H1 (cell line): ENCODE measurements at regions not wholly inside any gene's neighbourhood (a gene's known extent, or its start where the extent isn't known, plus 50 kb on each side); places are given as distances from the start of the nearest gene placed in this dataset.

Source experiments
- CTCF ChIA-PET: fragments of 300-600 bp; sonication (Branson Sonifier 250); formaldehyde crosslinking; loops from one replicate; lab custom pipeline; 2021; ENCODE audit not compliant: partially characterized antibody; lab: Charles Lee
- POLR2A ChIA-PET: fragments of 300-600 bp; sonication (Branson Sonifier 250); formaldehyde crosslinking; loops from one replicate; lab custom pipeline; 2021; ENCODE audit warnings: inconsistent platforms; ENCODE audit not compliant: partially characterized antibody; lab: Charles Lee
- DNase-seq, 2 experiments: peaks; one replicate each; pipeline versions ENCODE4 v3.0.0 to v3.0.0-alpha.2; 2010 to 2022; ENCODE audit warnings: low spot score in 2 of 2, low read depth in 1 of 2, mixed read lengths in 1 of 2
- FAIRE-seq: peaks from 2 replicates; lab custom pipeline; 2011; peaks lifted over from hg19 to GRCh38; lab: Jason Lieb, UNC
- H2AFZ ChIP-seq: 2 replicates; pipeline ENCODE4 v1.8.1; 2012; ENCODE audit warnings: low read length, inconsistent platforms
- H2AK5ac ChIP-seq: 2 replicates; pipeline ENCODE4 v1.6.1; 2013; ENCODE audit warnings: low read depth, low read length
- H2BK120ac ChIP-seq: replicated peaks from 2 replicates; pipeline ENCODE3; 2013; ENCODE audit warnings: low read depth, low read length, inconsistent platforms
- H2BK12ac ChIP-seq: 2 replicates; pipeline ENCODE4 v1.6.1; 2013; ENCODE audit warnings: low read depth, low read length
- H2BK15ac ChIP-seq: 2 replicates; pipeline ENCODE4 v1.6.1; 2013; ENCODE audit warnings: low read length
- H2BK20ac ChIP-seq: 2 replicates; pipeline ENCODE4 v1.6.1; 2013; ENCODE audit warnings: low read length
- H2BK5ac ChIP-seq: 2 replicates; pipeline ENCODE4 v1.6.1; 2013; ENCODE audit warnings: low read depth, low read length
- H3K14ac ChIP-seq: 2 replicates; pipeline ENCODE4 v1.6.1; 2013; ENCODE audit warnings: inconsistent platforms; ENCODE audit not compliant: insufficient read length
- H3K18ac ChIP-seq: 2 replicates; pipeline ENCODE4 v1.6.1; 2013; ENCODE audit warnings: low read length; ENCODE audit errors: extremely low read depth
- H3K23ac ChIP-seq: 2 replicates; pipeline ENCODE4 v1.6.1; 2013; ENCODE audit warnings: inconsistent platforms; ENCODE audit not compliant: insufficient read length
- H3K23me2 ChIP-seq: 2 replicates; pipeline ENCODE4 v1.6.1; 2013; ENCODE audit warnings: low read depth, low read length
- H3K27ac ChIP-seq: 2 replicates; pipeline ENCODE4 v1.6.1; 2011; ENCODE audit warnings: low read depth, low read length, inconsistent platforms
- H3K27me3 ChIP-seq, 4 experiments: replicated peaks in 1 of 4; 1 replicate in 1 of 4; 2 replicates in 3 of 4; pipeline versions ENCODE4 v1.6.1 to v1.8.1; 2011 to 2013; ENCODE audit warnings: low read length in 3 of 4, mild to moderate bottlenecking in 3 of 4, inconsistent platforms in 2 of 4, mixed read lengths in 2 of 4, moderate library complexity in 1 of 4; ENCODE audit not compliant: control insufficient read depth in 3 of 4, insufficient read depth in 3 of 4; ENCODE audit errors: extremely low read depth in 1 of 4
- H3K36me3 ChIP-seq, 4 experiments: 2 replicates each; pipeline versions ENCODE4 v1.6.1 to v1.8.1; 2011 to 2013; ENCODE audit warnings: mild to moderate bottlenecking in 4 of 4, low read length in 3 of 4, moderate library complexity in 2 of 4, control low read depth in 1 of 4, inconsistent platforms in 1 of 4; ENCODE audit not compliant: insufficient read depth in 4 of 4, control insufficient read depth in 2 of 4
- H3K4ac ChIP-seq: replicated peaks from 2 replicates; pipeline ENCODE3; 2013; ENCODE audit warnings: low read length, low read depth, mixed read lengths, inconsistent platforms; ENCODE audit not compliant: insufficient read length
- H3K4me1 ChIP-seq, 4 experiments: replicated peaks in 1 of 4; 1 replicate in 1 of 4; 2 replicates in 3 of 4; pipeline versions ENCODE4 v1.6.1 to v1.8.1; 2011 to 2013; ENCODE audit warnings: low read length in 3 of 4, inconsistent platforms in 2 of 4, mixed read lengths in 1 of 4; ENCODE audit not compliant: insufficient read depth in 4 of 4, control insufficient read depth in 3 of 4
- H3K4me2 ChIP-seq, 2 experiments: 2 replicates each; pipeline versions ENCODE4 v1.6.1 to v1.8.1; 2011 to 2013; ENCODE audit warnings: low read depth in 2 of 2, low read length in 2 of 2, control low read depth in 1 of 2, inconsistent platforms in 1 of 2, mild to moderate bottlenecking in 1 of 2; ENCODE audit not compliant: insufficient read depth in 1 of 2
- H3K4me3 ChIP-seq, 4 experiments: fragments of 200-600, 300-600 bp in 1 of 4; sonication (generic), shearing (Covaris generic), sonication (Bioruptor Twin) in 1 of 4; 2 replicates each; pipeline versions ENCODE4 v1.5.1 to v1.8.1; 2011 to 2016; ENCODE audit warnings: low read length in 4 of 4, low read depth in 3 of 4, control low read depth in 2 of 4, inconsistent platforms in 2 of 4, mild to moderate bottlenecking in 2 of 4, mixed read lengths in 1 of 4, moderate library complexity in 1 of 4; ENCODE audit not compliant: insufficient read depth in 2 of 4; ENCODE audit errors: extremely low read depth in 1 of 4
- H3K56ac ChIP-seq: replicated peaks from 2 replicates; pipeline ENCODE3; 2013; ENCODE audit warnings: low read depth, mild to moderate bottlenecking, mixed read lengths, low read length, inconsistent platforms; ENCODE audit not compliant: insufficient read length
- H3K79me1 ChIP-seq: 2 replicates; pipeline ENCODE4 v1.6.1; 2013; ENCODE audit warnings: low read depth, low read length, control low read depth
- H3K79me2 ChIP-seq, 2 experiments: 2 replicates each; pipeline versions ENCODE4 v1.6.1 to v1.8.1; 2012 to 2013; ENCODE audit warnings: low read length in 2 of 2, mild to moderate bottlenecking in 2 of 2, inconsistent platforms in 1 of 2; ENCODE audit not compliant: insufficient read depth in 2 of 2, control insufficient read depth in 1 of 2
- H3K9ac ChIP-seq, 4 experiments: replicated peaks in 1 of 4; 1 replicate in 1 of 4; 2 replicates in 3 of 4; pipeline versions ENCODE4 v1.6.1 to v1.8.1; 2011 to 2013; ENCODE audit warnings: low read depth in 3 of 4, low read length in 3 of 4, control low read depth in 2 of 4, mild to moderate bottlenecking in 2 of 4, moderate library complexity in 2 of 4, inconsistent platforms in 1 of 4; ENCODE audit errors: extremely low read depth in 1 of 4
- H3K9me3 ChIP-seq, 2 experiments: 2 replicates each; pipeline versions ENCODE4 v1.6.1 to v1.8.1; 2012 to 2013; ENCODE audit warnings: mild to moderate bottlenecking in 2 of 2, moderate library complexity in 2 of 2, control low read depth in 1 of 2, inconsistent platforms in 1 of 2, low read depth in 1 of 2, low read length in 1 of 2, mixed read lengths in 1 of 2; ENCODE audit not compliant: insufficient read depth in 2 of 2
- H4K20me1 ChIP-seq, 2 experiments: replicated peaks in 1 of 2; 2 replicates each; pipeline versions ENCODE3 to v1.8.1; 2011 to 2013; ENCODE audit warnings: inconsistent platforms in 2 of 2, low read length in 2 of 2, mild to moderate bottlenecking in 1 of 2; ENCODE audit not compliant: insufficient read depth in 2 of 2, control insufficient read depth in 1 of 2
- H4K5ac ChIP-seq: 2 replicates; pipeline ENCODE4 v1.6.1; 2013; ENCODE audit warnings: low read length, low read depth, mixed read lengths, inconsistent platforms; ENCODE audit not compliant: insufficient read length
- H4K8ac ChIP-seq: 2 replicates; pipeline ENCODE4 v1.8.0; 2013; ENCODE audit warnings: mild to moderate bottlenecking, moderate library complexity, low read length, inconsistent platforms; ENCODE audit not compliant: insufficient read depth; ENCODE audit errors: extremely low read depth
- H4K91ac ChIP-seq: replicated peaks from 2 replicates; pipeline ENCODE3; 2013; ENCODE audit warnings: low read length, mixed read lengths, inconsistent platforms; ENCODE audit not compliant: insufficient read length
- ASH2L ChIP-seq: fragments of 200-600, 300-600 bp; sonication (generic); IDR thresholded peaks from one replicate; pipeline ENCODE4 v1.7.1; 2017; ENCODE audit warnings: low read length
- CBX5 ChIP-seq: fragments of 300-800, 300-1000 bp; sonication (generic); IDR thresholded peaks from 2 replicates; pipeline ENCODE4 v1.7.1; 2016; ENCODE audit warnings: antibody characterized with exemption, low read length, low read depth
- CEBPB ChIP-seq: IDR thresholded peaks from 2 replicates; pipeline ENCODE4 v1.6.1; 2012; ENCODE audit warnings: low read depth, low read length
- EGR1 ChIP-seq: IDR thresholded peaks from 2 replicates; pipeline ENCODE4 v1.6.1; 2011; ENCODE audit warnings: low read depth, low read length, borderline replicate concordance
- FOSL1 ChIP-seq: IDR thresholded peaks from 2 replicates; pipeline ENCODE4 v1.6.1; 2011; ENCODE audit warnings: mild to moderate bottlenecking, low read depth, low read length, moderate library complexity; ENCODE audit not compliant: insufficient read depth
- POLR2AphosphoS5 ChIP-seq: IDR thresholded peaks from 2 replicates; pipeline ENCODE4 v1.6.1; 2011; ENCODE audit warnings: low read depth, low read length
- RXRA ChIP-seq: IDR thresholded peaks from 2 replicates; pipeline ENCODE4 v1.6.1; 2011; ENCODE audit warnings: low read depth, mild to moderate bottlenecking, low read length, moderate library complexity; ENCODE audit not compliant: insufficient read depth
- SP4 ChIP-seq: IDR thresholded peaks from 2 replicates; pipeline ENCODE4 v1.6.1; 2012; ENCODE audit warnings: low read length, inconsistent platforms
- SUZ12 ChIP-seq: fragments of 200-600 bp; sonication (generic); IDR thresholded peaks from 2 replicates; pipeline ENCODE4 v1.6.1; 2012; ENCODE audit warnings: mild to moderate bottlenecking, inconsistent platforms, low read length, moderate library complexity, mixed read lengths
- USF2 ChIP-seq: IDR thresholded peaks from 2 replicates; pipeline ENCODE4 v1.6.1; 2011; ENCODE audit warnings: low read length, improper control_type of control experiment
- ZNF274 ChIP-seq: IDR thresholded peaks from 2 replicates; pipeline ENCODE4 v1.7.0; 2012; ENCODE audit warnings: low read length, borderline replicate concordance; ENCODE audit errors: extremely low read depth
- WGBS, 2 experiments: shearing (Covaris generic) in 1 of 2; methylation state at CpG; one replicate each; pipeline versions ENCODE4 v1.1.6 to v1.1.7; 2013 to 2015; ENCODE audit warnings: low lambda C conversion rate in 2 of 2, mixed read lengths in 2 of 2, inconsistent platforms in 1 of 2, low coverage in 1 of 2, missing lambda C conversion rate in 1 of 2; ENCODE audit not compliant: insufficient replicate concordance in 2 of 2, insufficient coverage in 1 of 2, insufficient read length in 1 of 2; ENCODE audit errors: extremely low coverage in 1 of 2, missing lambda C conversion rate in 1 of 2; 5-methylcytosine and 5-hydroxymethylcytosine counted together

- no peaks in the 10 kb centered on the region for H3K79me1 ChIP-seq
- no peaks in the 10 kb centered on the region; a peak in 1 of 8 replicates for H3K36me3 ChIP-seq
- H3K14ac ChIP-seq = no peak overlapping the region
- H3K18ac ChIP-seq = no peak overlapping the region
- H3K56ac ChIP-seq = no peak overlapping the region
- H2BK120ac ChIP-seq = no peak overlapping the region
- H2BK15ac ChIP-seq = no peak overlapping the region
- H2BK5ac ChIP-seq = no peak overlapping the region
- H3K4ac ChIP-seq = no peak overlapping the region
- H4K5ac ChIP-seq = no peak overlapping the region
- no peak overlapping the region for H2BK20ac ChIP-seq
- FAIRE-seq = no peak
- H3K23ac ChIP-seq = no peak overlapping the region
- no peak overlapping the region for H3K9ac ChIP-seq
- CTCF ChIA-PET = no interaction called here
- TF ChIP-seq CEBPB (no peak), EGR1 (no peak), POLR2AphosphoS5 (no peak), SUZ12 (no peak), FOSL1 (no peak), SP4 (no peak), ASH2L (no peak), USF2 (no peak), CBX5 (no peak), RXRA (no peak), ZNF274 (no peak)
- TF ChIP-seq, all 59 proteins: peak for 0
- Histone ChIP-seq H3K4me1 (no peaks in the 10 kb centered on the region), H4K8ac (no peak overlapping the region), H4K20me1 (no peaks in the 10 kb centered on the region), H3K27ac (no peak overlapping the region), H3K79me2 (no peaks in the 10 kb centered on the region), H3K23me2 (no peaks in the 10 kb centered on the region), H3K4me3 (no peak overlapping the region), H3K4me2 (no peak overlapping the region), H3K9me3 (peaks cover 68 to 79% of the 10 kb centered on the region in 2 experiments), H2BK12ac (no peak overlapping the region), H4K91ac (no peak overlapping the region), H2AK5ac (no peak overlapping the region), H3K27me3 (no peaks in the 10 kb centered on the region), H2AFZ (no peak overlapping the region)
- POLR2A ChIA-PET = no interaction called here
- DNase-seq = no peak
- WGBS, 2 experiments = 63% methylated on average over 2 of the region's 2 CpGs; no CpG with 5 or more reads in 1 of the 2 experiments
Observed at GRCh38 chr11:54930930-54931329, 224.3 kb downstream of the OR4A5 start.
